HG03342 (cell line): ENCODE measurements at regions not wholly inside any gene's neighbourhood (a gene's known extent, or its start where the extent isn't known, plus 50 kb on each side); places are given as distances from the start of the nearest gene placed in this dataset.
"Not testable (repeated sequence)": the region's sequence is repeated elsewhere in the genome, so short reads cannot be mapped to it uniquely, and the experiment has no call there.

Source experiments
- ATAC-seq: cut with Tn5 transposase; IDR thresholded peaks from one replicate; pipeline ENCODE4 v1.9.1; 2021; ENCODE audit warnings: mild to moderate bottlenecking, moderate library complexity; ENCODE audit not compliant: unreplicated experiment

- no peak for ATAC-seq
These were observed 231.8 kb downstream of the KCNE4 start for GRCh38 chr2:223283771-223284170.

DNA sequence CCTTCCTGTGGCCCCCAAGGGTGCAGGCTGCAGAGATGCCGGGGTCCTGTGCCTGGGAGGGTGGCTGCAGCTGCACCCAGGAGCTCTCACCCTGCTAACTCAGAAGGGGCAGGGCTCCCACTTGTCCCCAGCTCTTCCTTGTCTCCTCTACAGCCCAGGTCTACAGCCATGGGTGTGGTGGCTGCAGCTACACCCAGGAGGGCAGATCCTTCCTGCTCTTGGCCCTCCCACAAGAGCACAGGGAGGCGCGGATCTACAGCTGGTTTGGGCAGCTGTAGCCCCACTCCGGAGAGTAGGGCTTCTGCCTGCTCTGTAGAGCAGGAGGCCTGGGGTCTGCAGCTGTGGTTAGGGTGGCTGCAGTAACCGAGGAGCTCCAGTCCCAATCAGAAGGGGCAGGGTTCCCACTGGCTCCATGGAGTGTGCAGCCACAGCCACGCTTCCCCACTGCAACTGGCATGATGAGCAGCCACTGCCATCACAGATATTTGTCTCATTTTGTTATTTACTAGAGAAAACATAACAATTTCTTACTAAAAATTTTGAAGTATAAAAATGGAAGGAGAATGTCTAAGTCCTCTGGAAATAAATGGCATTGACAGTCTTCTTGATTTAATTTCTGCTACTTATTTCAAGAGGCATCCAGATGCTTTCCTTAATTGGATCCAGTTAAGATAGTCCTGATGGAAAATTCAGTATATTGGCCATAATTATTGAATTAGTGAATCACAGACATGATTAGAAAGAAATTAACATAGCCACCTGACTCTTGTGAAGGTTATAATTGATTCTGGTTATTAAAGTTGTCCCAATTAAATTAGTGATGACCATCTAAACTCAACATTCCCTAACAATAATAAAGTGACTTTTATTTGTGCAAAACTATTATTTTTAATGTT, 233.6 kb downstream of the KCNE4 start:
- ATAC-seq: no peak

DNA sequence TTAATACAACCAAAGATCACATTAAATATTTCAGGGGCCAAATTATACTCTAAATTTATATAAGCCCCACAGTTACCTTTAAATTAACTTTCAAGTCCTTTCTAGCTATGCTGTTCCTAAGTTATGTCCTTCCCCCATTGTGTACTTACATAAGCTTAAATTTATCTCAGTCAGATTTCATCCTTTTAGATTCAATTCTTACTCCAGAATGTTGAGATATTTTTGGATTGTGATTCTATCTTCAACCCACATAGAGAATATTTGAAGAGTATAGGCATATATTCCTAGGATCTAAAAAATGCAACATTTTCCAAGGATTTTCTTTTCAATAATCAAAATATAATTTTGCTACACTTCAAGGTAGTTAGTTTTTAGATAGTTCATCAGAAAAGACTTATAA, 242.8 kb downstream of the KCNE4 start:
- no peak for ATAC-seq

DNA sequence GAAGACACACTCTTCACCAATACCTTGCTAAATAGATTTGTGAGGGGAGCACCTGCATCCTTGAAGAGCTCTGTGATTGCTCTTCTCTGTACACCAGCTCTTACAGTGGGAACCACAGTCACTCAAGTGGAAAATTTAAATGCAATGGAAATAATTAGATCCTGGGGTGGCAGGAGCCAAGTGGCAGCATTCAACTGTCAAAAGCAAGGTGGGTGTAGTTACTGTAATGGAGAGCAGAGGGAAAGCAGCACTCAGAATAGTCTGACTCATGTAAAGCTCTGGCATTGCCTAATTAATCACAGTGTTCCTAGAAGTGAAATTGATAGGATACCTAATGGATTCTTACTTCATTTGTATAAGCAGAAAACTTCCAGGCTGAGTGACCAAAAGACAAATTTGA, 245.8 kb downstream of the KCNE4 start:
- no peak for ATAC-seq

GRCh38 chr2:223298329-223298728, 246.3 kb downstream of the KCNE4 start:
- ATAC-seq: not testable (repeated sequence)

DNA sequence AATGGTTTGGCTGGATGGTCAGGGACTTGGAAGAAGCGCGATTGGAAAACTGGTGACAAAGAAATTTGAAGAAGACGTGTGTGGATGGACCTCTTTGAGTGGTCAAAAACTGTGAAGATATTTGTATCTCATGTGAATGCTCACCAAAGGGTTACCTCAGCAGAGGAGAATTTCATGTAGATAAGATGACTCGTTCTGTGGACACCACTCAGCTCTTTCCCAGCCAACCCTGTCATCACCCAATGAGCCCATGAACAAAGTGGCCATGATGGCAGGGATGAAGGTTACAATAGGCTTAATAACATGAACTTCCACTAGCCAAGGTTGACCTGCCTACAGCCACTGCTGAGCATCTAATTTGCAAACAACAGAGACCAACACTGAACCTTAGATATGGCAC, 248.3 kb downstream of the KCNE4 start:
- ATAC-seq: no peak

GRCh38 chr2:223306371-223306770, 254.4 kb downstream of the KCNE4 start:
- no peak for ATAC-seq

DNA sequence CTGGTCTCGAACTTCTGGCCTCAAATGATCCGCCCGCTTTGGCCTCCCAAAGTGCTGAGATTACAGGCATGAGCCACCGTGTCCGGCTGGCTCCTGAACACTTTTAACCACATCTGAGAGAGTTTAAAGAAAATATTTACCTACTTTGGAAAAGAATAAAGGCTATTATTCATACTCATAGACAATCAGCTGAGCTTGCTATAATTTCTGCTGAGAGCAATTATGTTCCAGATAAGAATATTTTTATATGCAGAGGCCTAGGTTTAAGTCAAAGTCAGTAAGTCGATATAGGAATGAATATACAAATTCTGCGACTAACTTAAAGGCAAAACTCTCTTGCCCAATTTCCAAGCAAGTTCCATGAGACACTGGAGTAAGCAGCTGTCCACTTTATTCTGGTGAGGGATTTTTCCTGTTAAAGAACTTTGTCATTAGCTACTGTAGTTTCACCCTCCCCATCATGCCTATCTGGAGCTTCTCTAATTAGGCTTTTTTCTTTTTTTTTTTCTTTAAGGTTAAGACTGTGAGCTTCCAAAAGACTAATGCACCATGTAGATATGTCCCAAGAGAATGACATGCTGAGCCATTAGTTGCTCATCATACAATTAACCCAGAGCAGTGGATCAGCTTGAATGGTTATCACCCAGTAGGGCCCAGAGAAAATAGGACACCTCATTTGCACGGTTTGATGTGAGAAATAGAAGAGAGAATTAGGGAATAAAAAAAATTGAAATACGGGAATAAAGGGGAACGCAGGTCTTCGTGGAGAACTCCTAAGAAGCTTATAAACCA, 260.1 kb downstream of the KCNE4 start:
- no peak for ATAC-seq

- no peak for ATAC-seq
These were observed 261.1 kb downstream of the KCNE4 start for GRCh38 chr2:223313101-223313500.

DNA sequence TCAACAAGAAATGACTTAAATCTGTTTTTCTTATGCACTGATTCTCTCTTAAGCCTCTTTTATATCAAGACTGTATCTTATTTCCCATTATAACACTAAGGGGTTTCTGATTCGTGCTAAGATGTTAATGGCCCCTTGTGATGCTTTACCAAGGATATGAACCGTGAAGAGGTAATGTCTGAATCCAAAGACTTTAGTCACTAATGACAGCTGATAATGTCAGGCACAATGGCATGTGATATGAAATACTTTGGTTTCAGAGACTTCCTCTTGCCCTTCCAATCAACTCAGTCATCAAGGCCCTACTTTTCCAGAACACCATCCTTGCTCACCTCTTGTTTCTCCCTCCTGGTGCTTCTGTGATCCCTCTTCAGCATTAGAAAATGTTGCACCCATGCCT, 262.8 kb downstream of the KCNE4 start:
- ATAC-seq: no peak

- no peak for ATAC-seq
These were observed 263.8 kb downstream of the KCNE4 start for GRCh38 chr2:223315813-223316212.

DNA sequence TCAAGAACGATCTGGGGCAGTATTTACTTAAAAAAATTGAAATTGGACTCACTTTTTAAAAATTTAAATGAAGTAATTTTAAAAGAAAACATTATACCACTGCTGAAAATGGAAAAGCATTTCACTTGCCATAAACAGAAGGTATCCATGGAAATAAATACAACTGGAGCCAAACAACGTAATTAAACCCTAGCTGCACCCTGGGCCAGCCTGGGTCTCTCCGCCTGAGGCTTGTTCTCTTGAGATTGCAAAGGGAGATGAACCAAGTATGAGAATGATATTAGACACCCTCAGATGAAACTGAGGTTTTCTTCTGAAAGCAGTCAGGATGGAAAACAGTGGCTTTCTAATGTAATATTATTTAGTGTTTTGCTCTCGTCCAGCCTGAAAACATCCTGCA, 264.4 kb downstream of the KCNE4 start:
- ATAC-seq: no peak

DNA sequence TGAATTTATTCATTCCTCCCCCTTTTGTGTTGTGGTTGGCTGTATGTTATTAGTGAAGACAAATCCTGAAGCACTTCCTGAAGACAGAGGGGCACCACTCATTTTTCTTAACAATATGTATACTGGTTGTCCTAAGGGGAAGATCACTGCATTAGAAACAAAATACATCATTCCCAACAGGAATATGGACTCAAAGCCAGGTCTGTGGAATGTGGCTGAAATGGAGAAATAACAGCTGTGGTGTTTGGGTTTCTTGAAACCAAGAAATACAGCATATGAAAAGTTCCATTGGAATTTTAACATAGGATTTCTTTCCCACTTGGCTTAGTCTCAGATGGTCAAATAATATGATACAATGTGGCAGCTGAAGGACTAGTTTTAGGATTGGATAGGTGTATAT, 267.6 kb downstream of the KCNE4 start:
- ATAC-seq: no peak

- no peak for ATAC-seq
These were observed 272.4 kb downstream of the KCNE4 start for GRCh38 chr2:223324402-223324801.

GRCh38 chr2:223328578-223328977, 273.6 kb downstream of the SCG2 start:
- ATAC-seq: no peak

DNA sequence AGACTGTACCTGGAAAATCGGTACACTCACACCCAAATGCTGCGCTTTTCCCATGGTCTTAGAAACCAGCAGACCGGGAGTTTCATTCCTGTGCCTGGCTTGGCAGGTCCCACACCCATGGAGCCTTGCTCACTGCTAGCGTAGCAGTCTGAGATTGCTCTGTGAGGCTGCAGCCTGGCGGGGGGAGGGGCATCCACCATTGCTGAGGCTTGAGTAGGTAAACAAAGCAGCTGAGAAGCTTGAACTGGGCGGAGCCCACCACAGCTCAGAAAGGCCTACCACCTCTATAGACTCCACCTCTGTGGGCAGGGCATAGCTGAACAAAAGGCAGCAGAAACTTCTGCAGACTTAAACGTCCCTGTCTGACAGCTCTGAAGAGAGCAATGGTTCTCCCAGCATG, 271.4 kb downstream of the SCG2 start:
- not testable (repeated sequence) for ATAC-seq

DNA sequence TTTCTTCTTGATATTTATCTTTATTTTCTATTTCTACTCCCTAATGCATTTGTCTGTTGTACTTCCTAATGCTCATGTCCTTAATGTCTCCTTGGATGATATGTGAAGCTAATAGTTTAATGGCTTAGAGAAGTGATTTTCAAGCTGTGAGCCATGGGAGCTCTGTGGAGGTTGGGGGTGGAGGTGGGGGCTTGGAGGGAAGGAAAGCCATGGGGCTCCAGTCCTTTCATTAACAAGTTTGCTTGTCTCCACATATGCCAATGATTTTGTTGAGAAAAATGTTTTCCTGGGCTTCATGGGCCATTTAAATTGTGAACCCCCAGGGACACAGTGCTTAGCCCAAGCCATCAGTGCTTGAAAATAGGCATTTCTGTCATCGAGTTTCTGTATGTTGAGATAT, 264.1 kb downstream of the SCG2 start:
- no peak for ATAC-seq

DNA sequence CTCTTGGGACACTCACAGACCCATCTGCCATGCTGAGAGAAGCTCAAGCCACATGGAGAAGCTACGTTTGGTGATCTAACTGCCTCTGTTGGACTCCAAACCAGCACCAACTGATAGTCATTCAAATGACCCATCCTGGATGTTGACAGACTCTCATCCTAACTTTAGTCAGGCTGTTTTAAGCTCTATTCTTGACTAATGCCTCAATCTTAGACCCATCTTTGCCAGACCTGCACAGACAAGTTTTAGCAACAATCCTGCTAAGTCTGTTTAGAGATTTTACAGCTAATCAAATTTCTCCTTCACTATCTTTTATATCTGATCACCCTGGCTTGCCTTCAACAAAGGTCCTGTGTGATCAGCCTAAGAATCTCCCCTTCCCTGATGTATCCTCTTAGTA, 245.1 kb downstream of the SCG2 start:
- no peak for ATAC-seq

DNA sequence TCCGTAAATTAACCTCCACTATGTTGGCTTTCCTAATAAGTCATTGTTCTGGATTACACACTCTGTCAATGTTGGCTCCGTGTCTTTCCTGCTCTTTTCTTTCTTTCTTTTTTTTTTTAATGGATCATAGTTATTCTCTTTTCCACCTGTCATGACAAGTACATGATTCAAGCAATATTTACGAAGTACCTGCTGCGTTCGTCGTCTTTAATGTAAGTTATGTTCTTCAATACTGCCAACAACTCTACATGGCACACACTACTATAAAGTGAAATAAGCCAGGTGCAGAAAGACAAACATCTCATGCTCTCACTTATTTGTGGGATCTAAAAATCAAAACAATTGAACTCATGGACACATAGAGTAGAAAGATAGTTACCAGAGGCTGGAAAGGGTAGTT, 239.1 kb downstream of the SCG2 start:
- ATAC-seq: no peak

GRCh38 chr2:223365158-223365679, 236.9 kb downstream of the SCG2 start:
- ATAC-seq: no peak

DNA sequence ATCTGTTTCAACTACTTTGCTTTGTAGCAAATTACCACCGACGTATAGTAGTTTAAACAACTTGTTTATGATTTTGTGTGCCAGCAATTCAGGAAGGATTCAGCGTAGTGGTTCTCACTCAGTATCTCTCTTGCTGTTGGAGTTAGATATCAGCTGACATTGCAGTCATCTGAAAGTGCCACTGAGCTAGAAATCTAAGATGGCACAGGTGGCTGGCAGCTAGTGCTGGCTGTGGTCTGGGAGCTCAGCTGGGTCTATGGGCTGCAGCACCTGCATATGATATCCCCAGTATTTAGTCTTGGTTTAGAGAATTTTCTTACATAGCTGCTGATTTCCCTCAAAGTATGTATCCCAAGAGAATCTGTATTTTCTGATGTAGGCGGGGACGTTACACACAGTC, 235.6 kb downstream of the SCG2 start:
- no peak for ATAC-seq

DNA sequence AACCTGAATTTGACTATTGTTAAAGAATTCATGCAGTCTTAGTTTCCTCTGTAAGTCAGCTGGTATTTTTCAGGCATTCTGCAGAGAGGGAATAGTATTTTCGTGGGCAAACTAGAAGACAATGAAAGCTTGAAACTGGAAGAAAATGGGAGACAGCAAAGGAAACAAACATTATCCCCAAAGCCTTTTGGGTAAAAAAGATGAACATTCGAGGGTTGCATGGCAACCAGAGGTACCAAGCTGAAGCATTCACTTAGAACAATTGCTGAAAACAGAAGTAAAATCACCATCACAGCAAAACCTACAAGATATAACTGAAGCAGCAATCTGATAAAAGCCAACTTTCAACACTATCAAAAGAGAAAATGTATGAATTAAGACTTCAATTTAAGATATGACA, 233.7 kb downstream of the SCG2 start:
- ATAC-seq: no peak
